ENCODE measurements at regions not wholly inside any gene's neighbourhood (a gene's known extent, or its start where the extent isn't known, plus 50 kb on each side); places are given as distances from the start of the nearest gene placed in this dataset.
"Not testable (repeated sequence)": the region's sequence is repeated elsewhere in the genome, so short reads cannot be mapped to it uniquely, and the experiment has no call there.

DNA sequence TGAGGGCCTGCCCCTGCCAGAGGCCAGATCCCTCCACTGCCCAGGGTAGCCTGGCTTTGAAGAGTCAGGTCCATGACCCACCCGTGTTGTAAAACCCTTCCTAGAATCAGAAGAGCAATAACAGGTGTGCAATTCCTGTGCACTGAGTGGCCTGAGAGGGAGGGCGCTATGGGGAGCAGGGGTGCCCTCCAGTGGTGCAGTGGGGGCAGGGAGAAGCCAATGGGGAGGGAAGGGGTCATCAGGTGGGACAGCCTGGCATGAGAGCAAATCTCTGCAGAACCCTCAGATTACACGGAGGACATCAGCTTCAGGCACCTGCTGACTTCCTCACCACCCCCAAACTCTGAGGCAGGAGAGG, 72.9 kb upstream of the ZNF469 start:
- ATAC-seq = no peak
- no peak for DNase-seq (ENCODE audit: low spot score)

DNA sequence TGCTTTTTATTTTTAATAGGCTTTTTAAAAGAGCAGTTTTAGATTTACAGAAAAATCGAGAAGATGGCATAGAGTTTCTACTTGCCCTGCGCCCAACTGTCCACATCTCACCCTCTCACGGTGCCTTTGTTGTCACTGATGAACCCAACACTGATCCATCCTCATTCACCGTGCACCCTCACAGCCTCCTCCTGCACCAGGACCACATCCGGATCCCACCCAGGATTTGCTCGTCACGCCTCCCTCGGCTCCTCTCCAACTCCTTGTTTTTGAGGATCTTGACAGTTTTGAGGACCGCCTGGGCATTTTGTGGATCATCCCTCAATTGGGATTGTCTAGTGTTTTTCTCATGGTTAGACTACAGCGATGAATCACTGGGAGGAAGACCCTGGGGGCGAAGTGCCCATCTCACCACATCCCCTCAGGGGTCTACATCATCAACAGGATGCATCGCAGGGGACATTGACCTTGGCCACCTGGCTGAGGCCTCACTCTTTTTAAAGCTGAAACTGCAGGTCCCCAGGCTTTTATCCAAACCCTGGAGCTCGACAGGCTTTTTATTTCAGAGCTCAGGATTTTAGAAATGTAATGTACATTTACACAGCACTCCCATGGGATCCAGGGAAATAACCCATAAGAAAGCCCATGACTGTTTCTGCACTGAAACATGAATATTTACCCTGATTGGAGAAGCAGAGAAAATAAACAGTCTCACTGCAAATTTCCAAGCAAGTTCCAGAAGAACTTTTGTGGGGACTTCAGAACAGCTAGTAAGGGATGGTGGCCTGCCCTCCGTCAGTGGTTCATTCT, 71.8 kb upstream of the ZNF469 start:
- no peak for ATAC-seq
- no peak for DNase-seq (ENCODE audit: low spot score)

DNA sequence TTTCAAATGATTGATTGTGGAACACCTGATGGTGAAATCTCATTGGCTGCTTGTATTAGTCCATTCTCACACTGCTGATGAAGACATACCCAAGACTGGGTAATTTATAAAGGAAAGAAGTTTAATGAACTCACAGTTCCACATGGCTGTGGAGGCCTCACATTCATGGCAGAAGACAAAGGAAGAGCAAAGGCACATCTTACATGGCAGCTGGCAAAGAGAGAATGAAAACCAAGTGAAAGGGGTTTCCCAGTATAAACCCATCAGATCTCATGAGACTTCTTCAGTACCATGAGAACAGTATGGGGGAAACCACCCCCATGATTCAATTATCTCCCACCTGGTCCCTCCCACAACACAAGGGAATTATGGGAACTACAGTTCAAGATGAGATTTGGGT, 70.9 kb upstream of the ZNF469 start:
- not testable (repeated sequence) for ATAC-seq; DNase-seq (ENCODE audit: low spot score)

DNA sequence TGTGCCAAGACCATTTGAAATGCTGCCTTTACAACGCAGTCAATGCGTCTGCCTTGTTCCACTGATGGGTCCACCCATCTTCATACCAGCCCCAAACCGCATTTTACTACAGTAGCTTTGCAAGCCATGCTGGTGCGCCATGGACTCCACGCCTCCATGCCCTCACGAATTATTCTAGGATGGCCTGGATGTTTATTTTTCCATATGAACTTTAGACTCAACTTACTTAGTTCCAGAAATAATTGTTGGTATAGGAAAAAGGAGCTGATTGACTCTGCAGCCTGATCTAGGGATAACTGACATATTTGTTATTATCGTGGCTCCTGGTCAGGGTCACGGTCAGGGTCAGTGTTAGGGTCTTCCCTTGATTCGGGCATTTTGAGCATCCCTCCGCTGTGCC, 70.0 kb upstream of the ZNF469 start:
- DNase-seq (ENCODE audit: low spot score) = no peak
- no peak for ATAC-seq

DNA sequence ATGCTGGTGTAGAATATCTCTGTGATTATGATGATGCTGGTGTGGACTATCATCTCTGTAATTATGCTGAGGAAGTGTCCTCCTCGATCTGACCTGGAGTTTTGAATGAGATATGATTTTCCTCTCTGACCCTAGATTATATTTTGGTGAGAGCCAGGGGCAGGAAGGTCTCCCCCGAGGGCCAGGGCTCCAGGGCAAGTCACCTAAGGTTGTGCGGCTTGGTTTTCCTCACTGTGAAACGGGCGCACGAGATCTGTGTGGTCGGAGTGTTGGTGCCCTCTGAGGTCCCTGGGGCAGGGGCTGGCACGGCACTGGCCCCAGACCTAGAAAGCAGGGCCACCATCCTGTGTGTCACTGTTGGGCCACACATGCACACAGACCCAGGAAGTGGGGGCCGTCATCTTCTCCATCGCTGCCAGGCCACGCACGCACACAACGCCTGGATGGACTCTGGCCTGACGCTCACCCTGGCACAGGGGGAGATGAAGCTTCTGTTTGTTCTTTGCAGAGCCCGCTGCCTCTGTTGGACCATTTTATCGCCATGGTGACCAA, 67.7 kb upstream of the ZNF469 start:
- ATAC-seq (no peak), DNase-seq (ENCODE audit: low spot score) (no peak)

DNA sequence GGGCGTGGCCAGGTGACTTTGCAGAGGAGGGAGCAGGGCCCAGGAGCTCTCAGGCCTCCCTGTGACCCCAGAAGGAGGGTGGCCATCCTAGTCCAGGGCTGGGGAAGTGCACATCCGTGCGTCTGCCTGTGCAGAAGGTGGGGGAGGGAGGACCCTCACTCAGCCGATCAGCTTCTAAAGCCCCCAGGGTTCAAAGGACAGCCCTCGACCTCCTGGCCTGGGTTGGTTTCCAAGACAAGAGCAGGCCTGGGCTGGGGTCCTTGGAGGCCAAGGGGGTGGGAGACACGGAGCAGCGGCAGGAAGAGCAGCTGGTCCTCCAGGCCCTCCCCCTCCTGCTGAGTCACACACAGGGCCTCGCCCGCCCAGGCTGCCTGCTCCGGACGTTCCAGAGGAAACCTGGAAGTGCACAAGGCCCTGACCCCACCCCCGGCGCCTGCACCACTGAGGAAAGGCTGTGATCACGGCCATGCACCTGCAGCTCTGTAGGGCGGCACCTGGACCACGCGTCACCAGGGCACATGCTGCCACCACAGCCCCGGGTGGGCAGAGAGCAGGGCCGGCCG, 67.1 kb upstream of the ZNF469 start:
- DNase-seq (ENCODE audit: low spot score) (no peak), ATAC-seq (peak; percentile 61)

DNA sequence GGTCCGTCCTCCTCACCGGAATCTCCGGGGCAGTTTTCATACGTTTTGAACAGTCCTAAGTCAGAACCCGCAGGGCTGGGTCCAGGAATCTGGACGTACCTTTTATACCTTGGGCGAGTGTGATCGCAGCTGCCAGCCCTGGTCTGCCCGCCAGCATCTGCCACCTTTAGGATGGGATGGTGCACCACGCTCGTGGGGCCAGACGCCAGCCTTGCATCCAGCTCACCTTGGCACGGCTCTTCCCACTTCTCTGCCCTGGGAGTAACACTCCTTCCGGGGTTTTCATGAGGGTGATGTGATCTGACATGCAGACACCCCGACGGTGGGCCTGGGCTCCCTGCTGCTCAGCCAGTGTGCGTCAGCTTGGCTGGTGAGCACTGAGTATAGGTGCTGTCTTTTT, 66.6 kb upstream of the ZNF469 start:
- ATAC-seq (no peak), DNase-seq (ENCODE audit: low spot score) (no peak)

DNA sequence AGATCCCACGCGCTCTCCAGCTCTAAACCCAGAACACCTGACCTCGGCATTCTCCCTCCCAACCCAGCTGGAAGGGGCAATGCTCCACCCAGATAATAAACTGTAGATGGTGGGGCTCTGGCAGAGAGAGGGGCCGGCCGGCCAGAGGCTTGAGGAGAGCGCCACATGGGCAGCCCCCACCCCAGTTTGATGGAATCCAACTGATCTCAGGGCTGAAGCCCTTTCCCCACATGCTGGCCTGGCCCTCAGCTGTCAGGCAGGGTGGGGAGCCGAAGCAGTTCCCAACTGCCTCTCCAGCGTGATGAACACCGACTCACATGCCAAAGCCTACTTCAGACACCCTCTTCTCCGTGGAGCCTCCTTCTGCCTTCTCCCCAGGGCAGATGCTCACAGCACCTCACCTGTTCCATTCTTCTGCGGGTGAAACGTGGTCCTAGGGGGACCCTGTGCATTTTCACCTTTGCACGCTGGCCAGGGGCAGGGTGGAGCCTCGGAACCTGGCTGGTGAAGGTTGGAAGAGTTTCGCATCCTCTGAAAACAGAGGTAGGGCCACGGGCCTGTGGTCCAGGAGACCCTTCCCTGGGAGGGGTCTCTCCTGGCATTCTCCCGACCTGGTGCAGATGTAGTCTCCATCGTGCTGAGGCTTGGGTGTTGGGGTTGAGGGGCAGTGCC, 65.7 kb upstream of the ZNF469 start:
- DNase-seq (ENCODE audit: low spot score) (no peak), ATAC-seq (no peak)

DNA sequence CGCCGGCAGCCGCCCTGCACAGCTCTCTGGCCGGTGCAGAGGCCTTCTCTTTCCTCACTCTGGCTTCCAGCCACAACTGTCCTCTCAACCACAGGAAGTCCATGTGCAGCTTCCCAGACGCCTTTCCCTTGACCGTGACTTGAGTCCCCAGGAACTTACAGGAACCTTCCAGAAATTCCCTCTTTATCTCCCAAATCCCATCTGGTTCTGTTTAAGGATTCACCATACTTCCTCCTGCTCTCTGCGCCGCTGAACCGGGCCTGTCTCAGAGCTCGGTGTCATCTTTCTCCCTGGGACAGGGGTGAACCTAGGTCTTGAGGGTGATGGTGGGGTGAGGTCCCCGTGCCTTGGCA, 65.2 kb upstream of the ZNF469 start:
- DNase-seq (ENCODE audit: low spot score) (no peak), ATAC-seq (peak; percentile 41)

DNA sequence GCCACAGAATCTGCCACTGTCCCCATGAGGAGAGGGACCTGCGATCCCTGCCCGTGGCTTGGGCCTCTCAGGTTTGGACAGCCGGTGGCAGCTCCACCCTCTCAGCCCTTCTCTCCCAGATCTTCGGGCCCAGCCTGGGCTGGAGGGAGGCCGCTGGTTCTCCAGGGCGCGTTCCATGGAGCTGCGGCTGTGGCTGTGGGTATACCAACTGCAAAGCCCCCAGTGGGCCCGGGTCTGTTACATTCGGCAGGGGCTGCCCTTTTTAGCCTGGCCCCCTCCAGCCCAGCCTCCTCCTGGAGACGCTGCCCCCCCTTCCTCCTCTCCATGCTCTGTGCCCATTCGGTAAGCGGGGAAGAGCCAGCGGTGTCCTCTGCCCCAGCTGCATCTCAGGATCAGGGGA, 64.7 kb upstream of the ZNF469 start:
- ATAC-seq (no peak), DNase-seq (ENCODE audit: low spot score) (no peak)

DNA sequence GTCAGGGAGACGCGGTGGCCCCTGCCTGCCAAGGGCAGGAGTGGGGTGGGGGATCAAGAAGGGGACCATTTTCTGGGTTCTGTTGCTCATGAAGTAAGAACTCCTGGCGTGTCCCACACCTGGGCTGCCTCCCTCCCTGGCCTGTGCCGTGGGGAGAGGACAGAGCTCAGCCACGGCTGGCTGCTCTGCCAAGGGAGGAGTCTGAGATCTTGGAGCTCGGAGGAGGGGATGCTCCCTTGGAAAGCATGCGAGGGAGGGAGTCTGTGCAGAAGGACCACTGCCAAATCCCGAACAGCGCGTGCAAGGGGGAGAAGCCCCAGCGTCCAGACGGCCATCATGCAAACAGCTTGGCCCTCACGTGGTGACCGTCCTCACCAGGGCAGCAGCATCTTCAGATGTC, 64.2 kb upstream of the ZNF469 start:
- ATAC-seq = no peak
- DNase-seq (ENCODE audit: low spot score) = no peak

DNA sequence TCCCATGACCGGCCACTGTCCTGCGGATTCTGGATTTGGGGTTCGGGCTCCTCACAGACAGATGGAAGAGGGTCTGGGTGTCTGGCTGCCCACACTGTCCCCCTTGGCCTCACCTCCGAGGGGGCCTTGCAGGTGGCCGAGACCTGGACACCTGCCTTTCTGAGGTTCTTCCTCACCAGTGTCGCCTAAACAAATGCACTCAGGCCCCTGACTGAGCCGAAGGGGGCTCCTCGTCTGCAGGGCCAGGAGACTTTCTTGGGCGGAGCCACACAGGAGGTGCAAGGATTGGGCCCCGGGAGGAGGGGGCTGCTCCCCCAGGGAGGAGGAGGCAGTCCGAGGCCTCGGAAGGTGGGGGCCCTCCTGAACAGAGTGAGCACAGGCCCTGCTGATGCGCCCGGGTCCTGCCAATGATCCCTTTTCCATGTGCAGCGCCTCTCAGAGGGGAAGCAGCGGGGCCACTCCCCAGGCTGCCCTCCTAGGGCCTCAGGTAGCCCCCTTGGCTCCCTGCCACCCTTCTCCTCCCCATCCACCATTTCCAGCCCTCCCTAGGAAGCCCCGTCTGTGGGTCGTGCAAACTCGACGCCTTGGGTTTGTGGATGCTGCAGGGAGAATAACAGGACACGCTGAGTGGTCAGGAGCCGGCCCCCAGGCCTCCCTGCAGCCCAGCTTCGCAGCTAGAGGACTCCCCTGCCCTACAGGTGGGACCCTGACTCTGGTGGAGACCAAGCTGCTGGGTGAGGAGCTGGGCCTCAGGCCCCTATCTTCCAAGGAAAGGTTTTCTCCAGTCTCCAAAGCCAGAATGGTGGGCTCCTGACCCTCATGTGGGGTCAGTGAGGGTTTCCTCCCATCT, 63.4 kb upstream of the ZNF469 start:
- ATAC-seq (no peak), DNase-seq (ENCODE audit: low spot score) (no peak)

DNA sequence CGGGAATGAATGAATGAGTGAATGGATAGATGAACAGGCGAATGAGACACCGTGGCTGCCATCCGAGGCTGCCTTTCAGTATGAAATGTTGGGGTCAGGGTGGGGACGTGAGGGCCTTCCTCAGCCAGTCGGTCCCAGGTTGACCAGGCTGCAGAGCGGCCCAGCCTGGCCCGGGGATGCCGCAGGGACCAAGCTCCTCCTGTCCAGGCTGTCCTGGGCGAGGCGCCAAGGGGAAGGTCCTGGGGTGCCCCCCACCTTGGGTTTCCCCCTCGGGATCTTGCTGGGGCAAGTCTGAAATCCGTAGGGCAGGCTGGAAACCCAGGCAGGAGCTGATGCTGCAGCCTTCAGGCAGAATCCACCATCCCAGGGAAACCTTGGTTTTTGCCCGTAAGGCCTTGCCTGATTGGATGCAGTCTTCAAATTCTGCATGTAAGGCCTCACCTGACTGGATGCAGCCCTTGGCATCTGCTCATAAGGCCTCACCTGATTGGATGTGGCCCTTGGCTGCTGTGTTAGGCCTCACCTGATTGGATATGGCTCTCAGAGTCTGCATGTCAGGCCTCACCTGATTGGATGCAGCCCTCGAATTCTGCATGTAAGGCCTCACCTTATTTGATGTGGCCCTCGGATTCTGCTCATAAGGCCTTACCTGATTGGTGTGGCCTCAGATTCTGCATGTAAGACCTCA, 61.7 kb upstream of the ZNF469 start:
- DNase-seq (ENCODE audit: low spot score) (no peak), ATAC-seq (no peak)

DNA sequence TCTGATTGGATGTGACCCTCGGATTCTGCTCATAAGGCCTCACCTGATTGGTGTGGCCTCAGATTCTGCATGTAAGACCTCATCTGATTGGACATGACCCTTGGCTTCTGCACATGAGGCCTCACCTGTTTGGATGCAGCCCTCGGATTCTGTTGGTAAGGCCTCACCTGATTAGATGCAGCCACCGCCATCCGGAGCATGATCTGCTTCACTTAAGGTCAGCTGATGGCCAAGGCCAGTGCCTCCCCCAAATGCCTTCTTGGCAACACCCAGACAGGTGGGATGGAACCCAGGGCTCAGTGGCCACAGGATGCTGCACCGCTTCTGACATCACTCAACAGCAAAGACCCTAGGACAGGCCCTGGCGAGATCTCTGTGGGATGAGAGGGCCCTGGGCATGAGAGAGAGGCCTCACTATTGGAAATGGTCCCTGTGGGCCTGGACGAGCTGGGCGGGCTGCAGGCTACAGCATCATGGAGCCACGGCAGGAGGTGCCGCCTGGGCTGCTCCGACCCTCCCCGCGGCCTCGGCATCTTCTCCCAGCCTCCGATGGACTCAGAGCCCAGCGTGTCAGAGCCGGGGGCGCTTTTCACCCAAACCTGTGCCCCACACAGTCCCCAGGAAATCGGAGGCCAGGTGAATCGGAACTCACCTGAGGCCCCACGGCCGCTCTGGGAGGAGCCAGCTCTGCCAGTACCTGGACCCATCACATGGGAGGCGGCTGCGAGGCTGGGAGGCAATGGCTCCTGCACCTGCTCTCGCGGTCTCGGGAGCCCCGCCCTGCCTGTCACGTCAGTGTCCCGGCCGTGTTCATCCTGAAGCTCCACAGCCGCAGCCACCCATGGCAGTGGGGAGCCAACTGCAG, 60.9 kb upstream of the ZNF469 start:
- DNase-seq (ENCODE audit: low spot score) = no peak

DNA sequence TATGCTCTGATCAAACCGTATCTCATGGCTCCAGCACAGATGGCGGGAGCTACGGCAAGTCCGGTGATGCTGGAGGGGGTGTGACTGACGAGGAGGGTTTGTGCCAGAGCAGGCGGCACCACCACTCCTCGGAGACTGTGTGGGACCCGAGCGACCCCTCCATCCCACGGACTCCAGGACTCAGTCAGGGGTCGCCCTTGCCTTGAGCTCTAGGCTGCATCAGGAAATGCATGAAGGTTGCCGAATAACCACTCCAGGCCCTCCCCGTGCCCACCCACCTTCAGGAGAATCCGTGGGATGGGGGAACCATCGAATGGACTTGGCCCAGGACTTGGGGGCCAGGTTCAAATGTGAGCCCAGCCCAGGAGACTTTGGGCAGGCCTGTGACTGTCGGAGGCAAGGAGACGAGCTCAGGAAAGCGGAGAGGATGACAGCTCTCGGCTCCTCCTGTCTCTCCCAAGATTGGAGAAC, 60.2 kb upstream of the ZNF469 start:
- no peak for ATAC-seq
- no peak for DNase-seq (ENCODE audit: low spot score)

More for the DNA sequence above, 60.9 kb upstream of the ZNF469 start:
- no peak for ATAC-seq

DNA sequence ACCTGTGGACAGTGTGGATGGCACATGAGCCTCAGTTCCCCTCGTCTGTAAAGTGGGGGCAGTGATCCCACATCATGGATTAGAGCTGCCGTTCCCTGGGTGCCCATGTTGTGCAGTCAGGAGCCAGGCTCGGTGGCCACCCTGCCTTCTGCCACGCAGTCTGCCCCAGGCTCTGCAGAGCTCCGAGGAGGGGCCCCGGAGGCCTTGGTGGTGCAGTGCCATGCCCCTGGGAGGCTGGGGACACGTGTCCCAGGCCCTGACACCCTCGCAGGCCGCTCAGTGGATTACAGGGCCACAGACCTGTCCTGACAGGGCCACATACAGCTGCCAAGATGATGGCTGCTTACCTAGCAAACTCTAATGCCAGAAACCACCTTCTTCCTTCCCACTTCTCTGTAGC, 59.7 kb upstream of the ZNF469 start:
- no peak for ATAC-seq
- DNase-seq (ENCODE audit: low spot score) = no peak

DNA sequence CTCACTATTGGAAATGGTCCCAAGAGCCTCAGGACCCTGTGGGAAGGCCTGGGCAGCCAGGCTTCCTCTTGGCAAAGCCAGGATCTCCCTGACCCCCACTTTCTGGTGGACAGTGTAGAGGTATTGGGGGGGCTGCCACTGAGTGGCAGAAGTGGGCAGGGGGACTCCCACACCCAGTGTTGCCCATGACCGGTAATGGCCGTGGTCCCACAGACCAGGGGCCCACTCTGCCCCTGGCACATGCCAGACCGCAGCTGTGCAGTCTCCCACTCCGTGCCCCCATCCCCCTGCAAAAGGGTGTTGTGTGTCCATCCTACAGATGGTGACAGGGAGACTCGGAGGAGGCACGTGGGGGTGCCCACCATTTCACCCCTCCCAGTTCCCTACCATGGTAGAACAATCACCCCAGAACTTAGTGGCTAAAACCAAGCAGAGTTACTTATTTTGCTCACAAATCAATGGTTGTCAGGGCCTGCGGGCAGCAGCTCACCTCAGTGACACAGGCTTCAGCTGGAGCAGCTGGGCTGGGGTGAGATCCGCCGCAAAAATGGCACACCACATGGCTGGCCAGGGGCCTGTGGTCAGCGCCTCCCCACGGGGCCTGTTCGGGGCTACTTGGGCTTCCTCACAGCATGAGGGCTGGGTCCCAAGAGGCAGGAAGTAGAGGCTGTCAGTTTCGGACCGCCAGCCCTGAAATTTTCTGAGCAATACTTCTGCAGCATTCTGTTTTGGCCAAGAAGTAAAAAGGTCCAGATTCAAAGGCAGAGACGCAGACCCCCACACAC, 59.0 kb upstream of the ZNF469 start:
- ATAC-seq (no peak), DNase-seq (ENCODE audit: low spot score) (no peak)

DNA sequence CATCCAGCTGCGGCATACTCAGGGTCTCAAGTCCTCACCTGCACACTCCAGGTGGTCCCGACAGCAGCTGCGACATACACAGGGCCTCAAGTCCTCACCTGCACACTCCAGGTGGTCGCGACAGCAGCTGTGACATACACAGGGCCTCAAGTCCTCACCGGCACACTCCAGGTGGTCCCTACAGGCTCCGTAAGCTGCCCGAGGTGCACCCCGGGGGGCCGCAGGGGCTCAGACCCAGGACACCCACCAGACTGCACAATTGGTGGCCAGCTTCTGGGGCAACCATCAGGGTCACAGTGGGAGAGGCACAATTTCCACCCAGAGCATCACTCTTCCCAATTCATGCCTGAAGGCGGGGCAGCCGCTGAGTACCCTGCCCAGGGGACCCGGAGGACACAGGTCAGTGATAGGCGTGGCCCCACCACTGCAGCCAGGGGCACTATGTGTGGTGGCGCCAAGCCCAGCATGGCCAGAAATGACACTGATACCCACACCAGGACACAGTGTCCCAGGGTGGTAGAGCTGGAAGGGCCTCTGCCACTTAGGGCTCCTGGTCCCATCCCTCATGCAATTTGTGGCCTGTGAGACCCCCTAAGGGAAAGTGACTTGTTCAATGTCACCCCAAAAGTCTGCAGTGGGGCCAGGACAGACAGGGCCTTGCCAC, 57.5 kb upstream of the ZNF469 start:
- DNase-seq (ENCODE audit: low spot score) = no peak

More for the DNA sequence above, 57.5 kb upstream of the ZNF469 start:
- ATAC-seq = no peak

Data from left lobe of liver (tissue), 2 donors.